ENCODE measurements at regions not wholly inside any gene's neighbourhood (a gene's known extent, or its start where the extent isn't known, plus 50 kb on each side); places are given as distances from the start of the nearest gene placed in this dataset.

DNA sequence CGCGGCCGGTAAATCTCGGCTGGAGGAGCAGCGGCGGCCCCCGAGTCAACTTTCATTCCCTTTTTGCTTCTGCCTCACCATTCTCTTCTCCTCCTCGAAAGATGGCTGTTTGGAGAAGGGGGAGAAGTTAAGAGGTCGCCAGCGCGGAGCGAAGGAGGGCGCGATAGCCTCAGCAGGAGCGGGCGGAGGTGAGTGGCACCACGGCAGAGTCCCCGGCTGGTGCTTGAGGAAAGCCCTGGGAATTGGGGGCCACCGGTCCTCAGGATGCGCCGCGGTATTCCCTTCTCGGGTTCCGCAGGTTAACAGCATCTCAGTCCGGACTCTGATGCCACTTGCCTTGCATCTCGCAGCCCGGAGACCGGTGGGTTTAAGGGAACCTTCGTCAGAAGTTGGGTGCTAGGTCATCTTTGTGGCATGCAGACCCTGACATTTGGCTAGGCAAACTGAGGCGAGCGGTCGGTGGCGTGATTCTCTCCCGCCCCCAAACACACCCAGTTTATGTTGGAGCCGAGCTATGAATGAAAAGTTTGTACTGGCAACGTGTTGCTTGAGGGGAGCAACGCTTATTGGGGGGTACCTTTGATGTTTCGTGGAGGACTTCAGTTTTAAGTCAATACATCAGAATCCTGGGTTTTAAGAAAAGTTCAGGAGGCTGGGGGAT lies 59.5 kb upstream of the PRPS1L1 start:
- no peak overlapping the region for H3K4me2 ChIP-seq (ENCODE audit: low read depth, low read length, poor library complexity, severe bottlenecking)
- H3K27me3 ChIP-seq (ENCODE audit: insufficient read depth, low read length, poor library complexity, severe bottlenecking) = no peaks in the 10 kb centered on the region
- H3K4me1 ChIP-seq (ENCODE audit: insufficient read depth, low read length, poor library complexity, severe bottlenecking) = no peaks in the 10 kb centered on the region
- no peaks in the 10 kb centered on the region for H3K79me2 ChIP-seq (ENCODE audit: insufficient read depth, low read length)
- 0 out of 2 replicates have a peak, but pooled peaks cover 3% of the 10 kb centered on the region for H3K9me3 ChIP-seq (ENCODE audit: insufficient read depth, low read depth, low read length)
- no peaks in the 10 kb centered on the region for H3K9me2 ChIP-seq (replicated peaks; ENCODE audit: low read depth, low read length)
- no peaks in the 10 kb centered on the region for H3K36me3 ChIP-seq (ENCODE audit: insufficient read depth, low read length)
- no peak for TF ChIP-seq CTCF (conservative IDR thresholded peaks at IDR 0.05; ENCODE audit: low read length)
- no peak for TF ChIP-seq EZH2phosphoT487 (IDR thresholded peaks at IDR 0.05; ENCODE audit: borderline replicate concordance)
- H3K9ac ChIP-seq (ENCODE audit: low read depth, low read length, poor library complexity, severe bottlenecking) = no peak overlapping the region
- no peak overlapping the region for H2AFZ ChIP-seq (ENCODE audit: low read length)
- no peaks in the 10 kb centered on the region for H3F3A ChIP-seq (ENCODE audit: low read depth)
- no peak overlapping the region for H3K4me3 ChIP-seq (ENCODE audit: low read length, poor library complexity, severe bottlenecking)
- H4K20me1 ChIP-seq (ENCODE audit: insufficient read depth, low read length, poor library complexity, severe bottlenecking) = no peaks in the 10 kb centered on the region

DNA sequence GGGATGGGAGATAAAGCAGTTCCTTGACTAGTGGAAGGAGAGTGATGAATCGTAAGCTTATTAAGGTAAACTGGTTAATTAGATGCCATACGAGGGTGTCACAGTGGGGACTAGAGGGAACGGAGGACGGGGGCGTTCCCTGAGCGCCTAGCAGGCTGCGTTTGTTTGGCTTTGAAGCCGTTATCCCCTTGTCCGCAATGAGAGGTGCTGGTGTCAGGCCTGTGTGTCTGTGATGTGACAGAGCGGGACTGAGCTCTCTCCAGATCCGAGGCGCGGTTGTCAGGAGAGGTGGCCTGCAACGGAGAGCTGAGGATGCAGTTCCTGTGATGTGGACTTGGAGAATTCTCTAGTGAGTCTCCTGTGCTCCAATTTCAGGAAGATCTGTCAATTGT lies 60.0 kb upstream of the PRPS1L1 start:
- no peaks in the 10 kb centered on the region for H3K4me1 ChIP-seq (ENCODE audit: insufficient read depth, low read length, poor library complexity, severe bottlenecking)
- H3K4me3 ChIP-seq (ENCODE audit: low read length, poor library complexity, severe bottlenecking) = no peak overlapping the region
- no peaks in the 10 kb centered on the region for H3K9me2 ChIP-seq (replicated peaks; ENCODE audit: low read depth, low read length)
- H3K36me3 ChIP-seq (ENCODE audit: insufficient read depth, low read length) = no peaks in the 10 kb centered on the region
- H3F3A ChIP-seq (ENCODE audit: low read depth) = no peaks in the 10 kb centered on the region
- no peaks in the 10 kb centered on the region for H3K27me3 ChIP-seq (ENCODE audit: insufficient read depth, low read length, poor library complexity, severe bottlenecking)
- H2AFZ ChIP-seq (ENCODE audit: low read length) = no peak overlapping the region
- H3K4me2 ChIP-seq (ENCODE audit: low read depth, low read length, poor library complexity, severe bottlenecking) = no peak overlapping the region
- H4K20me1 ChIP-seq (ENCODE audit: insufficient read depth, low read length, poor library complexity, severe bottlenecking) = no peaks in the 10 kb centered on the region
- no peaks in the 10 kb centered on the region for H3K79me2 ChIP-seq (ENCODE audit: insufficient read depth, low read length)
- no peak overlapping the region for H3K9ac ChIP-seq (ENCODE audit: low read depth, low read length, poor library complexity, severe bottlenecking)
- TF ChIP-seq EZH2phosphoT487 (IDR thresholded peaks at IDR 0.05; ENCODE audit: borderline replicate concordance) = no peak
- TF ChIP-seq CTCF (conservative IDR thresholded peaks at IDR 0.05; ENCODE audit: low read length) = no peak
- H3K9me3 ChIP-seq (ENCODE audit: insufficient read depth, low read depth, low read length) = no peaks in the 10 kb centered on the region

GRCh38 chr7:18096087-18096486 lies 68.4 kb upstream of the PRPS1L1 start:
- Histone ChIP-seq H2AFZ (ENCODE audit: low read length) (no peak overlapping the region), H3K27me3 (ENCODE audit: insufficient read depth, low read length, poor library complexity, severe bottlenecking) (no peaks in the 10 kb centered on the region), H3F3A (ENCODE audit: low read depth) (no peaks in the 10 kb centered on the region), H3K4me2 (ENCODE audit: low read depth, low read length, poor library complexity, severe bottlenecking) (no peak overlapping the region), H3K79me2 (ENCODE audit: insufficient read depth, low read length) (no peaks in the 10 kb centered on the region), H3K9me3 (ENCODE audit: insufficient read depth, low read depth, low read length) (no peaks in the 10 kb centered on the region), H3K4me3 (ENCODE audit: low read length, poor library complexity, severe bottlenecking) (no peak overlapping the region), H3K9me2 (replicated peaks; ENCODE audit: low read depth, low read length) (no peaks in the 10 kb centered on the region), H3K4me1 (ENCODE audit: insufficient read depth, low read length, poor library complexity, severe bottlenecking) (no peaks in the 10 kb centered on the region), H3K9ac (ENCODE audit: low read depth, low read length, poor library complexity, severe bottlenecking) (no peak overlapping the region), H4K20me1 (ENCODE audit: insufficient read depth, low read length, poor library complexity, severe bottlenecking) (no peaks in the 10 kb centered on the region), H3K36me3 (ENCODE audit: insufficient read depth, low read length) (no peaks in the 10 kb centered on the region)
- TF ChIP-seq EZH2phosphoT487 (IDR thresholded peaks at IDR 0.05; ENCODE audit: borderline replicate concordance) = no peak
- no peak for TF ChIP-seq CTCF (conservative IDR thresholded peaks at IDR 0.05; ENCODE audit: low read length)
